ENCODE measurements at regions not wholly inside any gene's neighbourhood (a gene's known extent, or its start where the extent isn't known, plus 50 kb on each side); places are given as distances from the start of the nearest gene placed in this dataset.

DNA sequence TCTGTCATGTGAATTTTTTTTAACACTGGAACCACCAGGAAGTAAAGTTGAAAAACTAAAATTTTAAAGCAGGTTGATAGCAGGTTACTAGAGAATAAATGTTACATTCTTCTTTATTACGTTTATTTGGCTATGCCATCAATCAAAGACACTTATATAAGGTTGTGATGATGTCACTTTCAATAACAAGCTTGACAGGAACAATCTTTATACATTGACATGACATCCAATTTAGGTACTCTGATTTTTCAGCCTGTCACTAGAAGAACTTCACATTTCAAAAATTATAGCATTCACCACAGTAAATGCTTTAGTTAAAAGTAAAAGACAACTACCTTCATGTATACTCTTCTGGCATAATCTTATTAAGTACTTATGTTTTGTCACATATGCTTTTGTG is 696.8 kb upstream of the NCAM2 start:
- no peak for DNase-seq

DNA sequence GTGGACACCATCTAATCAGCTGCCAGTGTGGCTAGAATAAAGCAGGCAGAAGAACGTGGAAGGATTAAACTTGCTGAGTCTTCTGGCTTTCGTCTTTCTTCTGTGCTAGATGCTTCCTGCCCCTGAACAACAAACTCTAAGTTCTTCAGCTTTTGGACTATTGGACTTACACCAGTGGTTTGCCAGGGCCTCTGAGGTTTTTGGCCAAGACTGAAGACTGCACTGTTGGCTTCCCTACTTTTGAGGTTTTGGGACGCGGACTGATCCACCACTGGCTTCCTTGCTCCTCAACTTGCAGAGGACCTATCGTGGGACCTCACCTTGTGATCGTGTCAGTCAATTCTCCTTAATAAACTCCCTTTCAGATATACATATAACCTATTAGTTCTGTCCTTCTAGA is 696.1 kb upstream of the NCAM2 start:
- DNase-seq: no peak

DNA sequence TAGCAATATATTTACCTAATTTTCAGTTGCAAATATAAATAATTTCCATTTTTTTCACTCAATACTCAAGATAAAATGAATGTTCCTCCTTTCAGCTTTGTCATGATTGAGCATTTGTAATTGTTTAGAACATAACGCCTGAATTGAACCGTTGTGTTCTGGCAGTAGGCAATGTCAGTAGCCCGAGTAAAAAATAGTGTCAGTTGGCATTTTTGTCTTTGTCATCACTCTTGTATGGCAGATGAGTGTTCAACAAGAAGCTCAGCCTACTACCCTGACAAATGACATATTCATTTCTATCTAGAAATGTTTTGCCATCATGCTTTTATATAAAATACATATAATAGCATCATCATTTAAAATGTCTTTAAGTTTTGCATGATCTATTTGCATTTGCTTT is 691.4 kb upstream of the NCAM2 start:
- DNase-seq: no peak

DNA sequence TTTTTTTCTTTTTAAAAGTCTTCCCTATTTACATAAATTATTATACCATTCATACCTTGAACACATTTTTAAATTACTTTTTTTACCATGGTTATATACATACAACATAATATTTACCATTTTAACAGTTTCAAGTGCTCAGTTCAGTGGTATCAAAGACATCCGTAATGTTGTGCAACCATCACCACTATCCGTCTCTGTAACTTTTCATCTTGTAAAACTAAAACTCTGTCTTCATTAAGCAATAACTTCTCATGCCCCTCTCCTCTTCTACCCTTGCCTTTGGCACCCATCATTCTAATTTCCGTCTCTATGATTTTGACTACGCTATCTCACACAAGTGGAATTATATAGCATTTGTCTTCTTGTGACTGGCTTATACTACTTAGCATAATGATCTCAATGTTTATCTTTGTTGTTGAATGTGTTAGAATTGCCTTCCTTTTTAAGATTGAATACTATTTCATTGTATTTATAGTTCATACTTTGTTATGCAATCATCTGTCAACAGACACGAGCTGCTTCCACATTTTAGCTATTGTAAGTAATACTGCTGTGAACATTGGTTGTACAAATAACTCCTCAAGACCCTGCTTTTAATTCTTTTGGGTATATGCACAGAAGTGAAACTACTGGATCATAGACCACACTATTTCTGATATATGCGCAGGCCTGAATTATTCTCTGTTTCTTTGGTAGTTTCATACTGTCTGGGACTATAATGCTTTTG is 689.5 kb upstream of the NCAM2 start:
- no peak for DNase-seq

DNA sequence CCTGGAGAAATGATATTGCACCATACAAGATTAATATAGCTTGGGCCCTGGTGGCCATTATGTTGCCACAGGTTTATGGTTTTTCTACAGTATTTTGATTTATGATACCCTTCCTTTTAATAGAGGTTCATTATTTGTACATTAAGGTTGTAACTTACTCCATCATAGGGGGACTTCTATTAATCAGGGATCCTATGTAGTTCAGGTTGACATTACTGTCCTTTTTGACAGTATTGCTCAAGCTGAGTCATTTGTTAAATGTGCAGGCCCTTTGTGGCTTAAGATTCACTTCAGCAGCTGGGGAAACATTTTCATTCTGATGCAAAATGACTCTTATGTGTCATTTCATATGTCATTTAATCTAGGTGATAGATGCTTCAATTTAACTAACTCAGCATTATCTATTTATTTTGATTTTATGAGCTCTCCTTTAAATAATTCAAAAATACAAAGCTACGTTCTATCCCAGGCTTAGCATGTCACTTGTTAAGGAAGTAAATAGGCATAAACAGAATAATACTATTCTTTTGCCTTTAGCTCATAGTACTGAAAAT is 686.9 kb upstream of the NCAM2 start:
- DNase-seq: no peak

DNA sequence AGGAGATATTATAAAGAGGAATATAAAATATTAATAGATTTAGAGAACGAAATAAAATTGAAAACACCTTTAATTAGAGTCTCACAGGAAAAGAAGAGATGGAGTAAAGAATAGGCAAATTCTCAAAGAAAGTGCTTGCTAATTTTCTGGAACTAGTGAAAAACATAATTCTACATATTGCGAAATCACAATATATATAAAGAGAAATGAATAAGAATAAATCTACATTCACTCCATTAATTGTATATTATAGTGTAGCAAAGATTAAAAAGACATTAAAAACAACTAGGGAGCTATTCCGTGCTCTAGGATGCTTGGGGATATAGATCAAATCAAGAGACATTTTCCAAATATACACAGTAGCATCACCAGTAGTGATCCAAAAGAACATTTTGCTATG is 685.2 kb upstream of the NCAM2 start:
- DNase-seq: no peak

DNA sequence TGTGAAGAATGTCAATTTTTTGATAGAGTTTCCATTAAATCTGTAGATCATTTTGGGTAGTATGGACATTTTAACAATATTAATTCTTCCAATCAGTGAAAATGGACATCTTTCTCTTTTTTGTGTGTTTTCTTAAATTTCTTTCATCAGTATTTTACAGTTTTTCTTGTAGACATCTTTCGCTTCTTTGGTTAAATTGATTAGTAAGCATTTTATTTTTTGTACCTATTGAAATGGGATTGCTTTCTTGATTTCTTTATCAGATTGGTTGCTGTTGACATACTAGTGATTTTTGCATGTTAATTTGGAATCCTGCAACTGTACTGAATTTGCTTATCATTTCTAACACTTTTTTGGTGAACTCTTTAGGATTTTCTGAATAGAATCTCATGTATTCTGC is 683.2 kb upstream of the NCAM2 start:
- DNase-seq: no peak

DNA sequence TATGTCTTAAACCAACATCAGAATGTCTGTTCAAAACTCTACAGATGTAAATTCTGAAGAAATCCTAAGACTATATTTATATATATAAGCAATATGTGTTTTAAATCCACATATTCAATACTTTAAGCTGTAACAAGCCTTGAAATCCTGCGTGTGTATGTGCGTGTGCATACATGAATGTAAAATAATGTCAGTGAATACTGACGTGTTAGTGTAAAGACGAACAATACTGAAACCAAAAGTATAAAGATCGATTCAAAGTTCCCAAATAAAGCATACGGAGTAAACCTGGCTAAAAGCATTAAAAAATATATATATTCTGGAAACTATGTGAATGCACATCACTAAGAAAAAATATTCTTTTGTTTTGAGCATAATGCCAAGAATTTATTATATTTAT is 668.6 kb upstream of the NCAM2 start:
- no peak for DNase-seq

DNA sequence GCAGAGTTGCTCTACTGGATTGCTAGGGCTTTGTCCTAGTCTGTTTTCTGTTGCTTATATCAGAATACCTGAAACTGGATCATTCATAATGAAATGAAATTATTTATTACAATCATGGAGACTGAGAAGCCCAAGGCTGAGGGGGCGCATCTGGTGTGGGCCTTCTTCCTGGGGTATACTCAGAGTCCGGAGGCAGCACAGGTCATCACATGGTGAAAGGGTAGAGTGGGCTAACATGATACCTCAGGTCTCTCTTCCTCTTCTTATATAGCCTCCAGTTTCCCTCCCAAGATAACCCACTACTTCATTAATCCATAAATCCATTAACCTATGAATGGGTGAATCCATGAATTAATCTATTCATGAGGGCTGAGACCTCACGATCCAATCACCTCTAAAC is 667.6 kb upstream of the NCAM2 start:
- DNase-seq: no peak

DNA sequence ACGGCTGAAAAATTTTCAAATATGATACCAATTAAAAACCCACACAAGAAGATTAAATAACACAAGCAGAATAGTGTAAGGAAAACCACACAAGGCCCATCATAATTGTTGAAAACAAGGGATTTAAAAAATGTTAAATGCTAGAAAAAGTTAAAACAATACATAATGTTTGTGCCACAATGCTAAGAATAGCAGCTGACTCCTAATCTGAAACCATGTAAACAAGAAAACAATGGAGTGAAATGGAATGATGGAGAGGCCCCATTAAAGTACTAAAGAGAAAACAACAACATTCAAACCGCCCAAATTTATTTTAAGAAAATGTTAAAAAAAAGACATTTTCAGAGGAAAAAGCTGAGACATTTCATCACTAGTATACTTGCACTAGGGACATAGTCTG is 663.6 kb upstream of the NCAM2 start:
- no peak for DNase-seq

DNA sequence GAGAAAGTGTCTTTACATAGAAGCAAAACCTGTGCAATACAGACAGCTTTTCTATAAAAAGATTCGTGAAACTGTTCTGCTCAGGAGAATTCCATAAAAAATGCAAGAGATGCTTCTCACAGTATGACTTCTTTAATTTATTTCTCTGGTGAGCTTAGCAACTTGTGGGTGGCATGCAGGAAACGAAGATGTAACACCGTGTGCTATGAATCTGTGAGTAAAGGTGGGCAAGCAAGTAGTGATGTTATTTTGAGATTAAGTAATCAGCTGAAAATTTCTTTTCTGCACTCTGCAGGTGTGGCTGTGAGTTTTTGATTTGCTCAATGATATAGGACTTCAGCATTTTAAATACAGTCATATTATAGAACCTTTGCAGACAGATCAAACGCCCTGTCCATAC is 656.8 kb upstream of the NCAM2 start:
- no peak for DNase-seq

DNA sequence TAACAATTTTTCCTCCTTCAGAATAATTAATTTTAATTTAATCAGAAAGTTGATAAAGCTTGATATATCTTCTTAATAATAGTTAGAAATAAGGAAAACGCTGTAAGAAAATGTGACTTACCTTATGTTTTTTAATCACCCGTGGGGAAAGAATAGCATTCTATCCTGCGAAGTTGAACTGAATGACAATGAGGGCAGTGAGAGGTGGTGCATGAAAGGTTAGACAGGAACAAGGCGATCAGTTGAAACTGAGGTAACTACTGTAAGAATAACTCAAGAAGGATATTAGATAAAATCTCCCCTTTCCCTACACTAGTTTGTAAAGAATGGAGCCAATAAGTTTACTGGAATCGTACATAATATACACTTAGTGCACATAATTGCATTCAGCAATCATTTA is 655.0 kb upstream of the NCAM2 start:
- DNase-seq: no peak

DNA sequence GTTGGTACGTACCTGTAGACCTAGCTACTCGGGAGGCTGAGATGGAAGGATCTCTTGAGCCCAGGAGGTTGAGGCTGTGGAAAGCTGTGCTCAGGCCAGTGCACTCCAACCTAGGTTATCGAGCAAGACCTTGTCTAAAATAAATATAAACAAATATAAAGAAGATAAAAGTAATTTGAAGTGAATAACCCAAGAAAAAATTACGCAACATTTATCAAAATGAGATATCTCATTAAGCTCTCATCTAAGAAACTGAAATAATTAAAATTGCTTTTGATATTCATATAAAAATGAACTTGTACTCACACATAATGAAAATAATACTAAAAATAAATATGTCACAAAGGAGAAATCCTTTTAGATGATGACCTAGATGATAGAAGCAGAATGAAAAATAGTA is 647.1 kb upstream of the NCAM2 start:
- DNase-seq: no peak

DNA sequence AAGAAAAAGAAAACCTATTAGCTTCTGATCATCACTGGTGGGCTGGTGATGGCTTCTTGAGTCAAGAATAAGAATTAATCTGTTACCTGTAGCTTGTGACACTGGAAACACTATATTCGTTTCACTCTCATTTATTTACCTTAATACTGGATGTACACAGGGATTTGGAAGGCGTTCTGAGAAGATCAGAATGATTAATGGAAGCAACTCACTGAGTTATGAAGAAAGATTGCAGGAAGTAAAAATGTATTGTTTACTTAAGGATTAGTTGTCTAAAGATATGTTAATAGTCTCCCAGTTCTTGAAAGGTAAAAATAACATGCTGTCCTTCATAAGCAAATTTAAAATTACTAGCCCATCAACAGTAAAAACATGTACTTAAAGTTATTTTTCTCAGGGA is 644.9 kb upstream of the NCAM2 start:
- DNase-seq: no peak

DNA sequence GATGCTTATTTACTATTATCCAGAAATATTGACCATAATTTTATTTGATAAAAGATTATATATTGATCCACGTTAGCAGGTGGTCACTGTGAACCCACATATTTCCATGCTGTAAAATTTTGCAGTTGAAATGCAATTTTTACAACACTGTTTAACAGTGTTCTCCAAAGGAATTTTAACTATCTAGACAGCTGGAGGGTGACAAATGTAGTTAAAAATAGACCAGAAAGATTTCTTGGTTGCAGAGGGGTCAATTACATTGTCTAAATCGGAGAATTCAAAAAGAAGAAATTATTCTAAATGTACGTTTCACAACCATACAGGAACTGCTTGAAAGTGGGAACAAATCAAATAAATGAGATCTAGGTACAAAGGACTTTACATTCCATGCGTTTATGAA is 625.2 kb upstream of the NCAM2 start:
- no peak for DNase-seq

DNA sequence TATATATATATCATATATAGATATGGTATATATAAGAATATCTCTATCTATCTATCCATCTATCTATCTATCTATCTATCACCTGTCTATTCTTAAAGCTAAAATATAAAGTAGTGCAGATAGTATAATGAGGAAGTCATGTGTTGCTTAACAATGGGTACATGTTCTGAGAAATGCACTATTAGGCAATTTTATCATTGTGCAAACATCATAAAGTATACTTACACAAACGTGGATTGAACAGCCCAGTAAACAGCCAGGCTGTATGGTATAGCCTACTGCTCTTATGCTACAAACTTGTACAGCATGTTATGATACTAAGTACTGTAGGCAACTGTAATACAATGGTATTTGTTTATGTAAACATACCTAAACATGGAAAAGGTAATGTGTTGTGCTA is 621.0 kb upstream of the NCAM2 start:
- DNase-seq: no peak

DNA sequence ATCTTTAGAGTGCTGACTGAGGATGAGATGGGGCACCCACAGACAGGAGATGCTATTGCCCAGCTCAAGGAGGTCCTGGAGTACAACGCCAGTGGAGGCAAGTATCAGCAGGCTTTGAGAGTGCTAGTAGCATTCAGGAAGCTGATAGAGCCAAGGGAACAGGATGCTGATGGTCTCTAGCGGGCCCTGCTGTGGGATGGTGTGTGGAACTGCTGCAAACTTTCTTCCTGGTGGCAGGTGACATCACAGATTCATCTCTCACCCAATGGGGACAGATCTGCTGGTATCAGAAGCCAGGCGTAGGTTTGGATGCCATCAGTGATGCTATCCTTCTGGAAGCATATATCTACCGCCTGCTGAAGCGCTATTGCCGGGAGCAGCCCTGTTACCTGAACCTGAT is 609.8 kb upstream of the NCAM2 start:
- DNase-seq: no peak

DNA sequence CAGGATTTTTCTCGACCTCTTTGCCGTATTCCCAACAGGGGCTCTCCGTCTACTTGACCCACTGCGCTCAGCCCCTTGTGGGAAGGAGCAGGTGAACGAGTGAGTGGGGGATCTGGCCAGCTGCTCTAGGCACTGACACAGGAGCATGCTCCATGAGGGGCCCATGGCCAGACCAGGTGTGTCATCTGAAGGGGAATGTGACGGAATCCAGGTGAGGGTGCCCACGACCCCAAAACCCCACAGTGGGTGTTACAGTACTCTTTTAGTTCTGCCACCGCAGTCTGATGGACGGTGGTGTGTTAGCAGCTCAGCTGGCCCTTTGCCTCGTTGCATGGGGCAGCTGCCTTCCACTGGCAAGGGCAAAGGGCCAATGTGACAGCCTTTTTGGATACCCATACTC is 601.4 kb upstream of the NCAM2 start:
- DNase-seq: no peak

DNA sequence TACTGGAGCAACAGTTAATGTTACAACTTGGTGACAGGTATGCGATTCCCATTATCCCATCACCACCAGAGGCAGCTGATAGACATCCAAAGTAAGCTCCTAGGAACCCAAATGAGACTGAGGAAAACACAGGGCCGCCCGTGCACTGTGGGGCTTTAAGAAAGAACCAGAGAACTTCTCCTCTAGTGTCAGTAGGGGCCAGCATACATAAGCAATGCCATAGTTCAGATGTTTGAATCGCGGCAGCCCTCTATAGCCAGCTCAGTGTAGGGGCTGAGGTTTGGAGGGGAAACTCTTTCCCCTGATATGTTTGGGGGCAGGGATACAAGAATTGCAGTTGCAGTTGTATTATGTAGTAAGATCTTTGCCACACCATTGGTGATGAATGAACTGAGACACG is 593.3 kb upstream of the NCAM2 start:
- no peak for DNase-seq

DNA sequence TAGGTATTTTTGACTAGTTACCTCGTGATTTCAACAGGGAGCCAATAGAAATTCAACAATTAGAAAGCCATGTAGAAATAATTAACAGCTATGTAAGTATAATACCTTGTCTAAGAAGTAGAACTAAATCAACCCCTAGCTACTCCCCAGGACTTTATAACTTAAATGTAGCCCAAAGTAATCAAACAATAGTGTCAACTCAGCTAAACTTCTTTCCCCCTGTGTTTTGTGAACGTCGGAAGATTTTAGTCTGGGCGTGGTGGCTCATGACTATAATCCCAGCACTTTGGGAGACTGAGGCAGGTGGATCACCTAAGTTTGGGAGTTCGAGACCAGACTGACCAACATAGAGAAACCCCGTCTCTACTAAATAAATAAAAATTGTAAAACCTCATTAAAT is 579.9 kb upstream of the NCAM2 start:
- no peak for DNase-seq

DNA sequence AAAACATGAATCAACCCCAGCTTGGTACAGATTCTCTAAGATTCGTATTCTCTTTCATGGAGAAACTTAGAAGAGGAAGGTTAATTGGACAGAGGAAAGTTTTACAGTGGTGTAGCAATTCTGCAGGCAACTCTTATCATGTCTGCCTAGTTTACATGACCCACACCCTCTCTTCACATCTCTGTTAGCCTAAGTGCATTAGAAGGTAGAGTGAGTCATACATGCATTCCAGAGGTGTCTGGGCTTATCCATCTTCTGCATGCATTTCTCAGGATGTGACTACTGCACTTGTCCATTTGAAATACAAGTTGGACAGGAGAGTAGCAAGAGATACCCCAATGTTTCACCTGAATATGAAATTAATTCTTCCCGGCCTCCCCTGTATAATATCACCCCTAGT is 578.4 kb upstream of the NCAM2 start:
- DNase-seq: no peak

DNA sequence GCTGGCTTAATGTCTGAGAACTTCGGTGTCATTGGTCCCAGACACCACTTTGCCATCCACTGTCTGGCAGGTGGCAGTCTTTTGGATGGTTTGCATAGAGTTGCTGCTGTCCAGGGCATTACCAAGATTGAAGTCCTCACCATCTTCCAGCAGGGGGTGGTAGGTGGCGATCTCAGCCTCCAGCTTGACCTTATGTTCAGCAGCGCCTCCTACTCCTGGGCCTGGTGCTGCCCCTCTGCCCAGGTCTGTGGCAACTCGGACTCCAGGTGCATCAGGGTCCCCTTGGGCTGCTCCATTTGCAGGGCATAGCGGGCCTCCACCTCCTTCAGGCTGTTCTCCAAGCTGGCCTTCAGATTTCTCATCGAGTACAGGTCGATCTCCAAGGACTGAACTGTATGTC is 573.3 kb upstream of the NCAM2 start:
- no peak for DNase-seq

DNA sequence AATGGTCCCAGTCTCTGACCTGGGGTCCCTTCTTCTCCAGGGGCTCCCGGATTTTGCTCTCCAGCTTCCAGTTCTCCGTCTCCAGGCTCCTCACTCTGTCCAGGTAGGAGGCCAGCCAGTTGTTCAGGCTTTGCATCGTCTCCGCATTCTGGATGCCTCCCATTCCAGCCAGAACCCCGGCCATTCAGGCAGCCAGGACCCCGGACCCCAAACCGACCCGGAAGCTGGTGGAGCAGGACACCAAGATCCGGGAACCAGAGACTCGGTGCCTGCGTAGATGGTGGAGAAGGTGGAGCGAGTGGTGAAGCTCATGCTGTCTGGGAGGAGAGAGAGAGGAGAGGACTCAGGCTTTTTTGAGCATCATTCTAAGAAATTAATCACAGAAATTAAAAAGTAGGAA is 572.4 kb upstream of the NCAM2 start:
- DNase-seq: no peak

DNA sequence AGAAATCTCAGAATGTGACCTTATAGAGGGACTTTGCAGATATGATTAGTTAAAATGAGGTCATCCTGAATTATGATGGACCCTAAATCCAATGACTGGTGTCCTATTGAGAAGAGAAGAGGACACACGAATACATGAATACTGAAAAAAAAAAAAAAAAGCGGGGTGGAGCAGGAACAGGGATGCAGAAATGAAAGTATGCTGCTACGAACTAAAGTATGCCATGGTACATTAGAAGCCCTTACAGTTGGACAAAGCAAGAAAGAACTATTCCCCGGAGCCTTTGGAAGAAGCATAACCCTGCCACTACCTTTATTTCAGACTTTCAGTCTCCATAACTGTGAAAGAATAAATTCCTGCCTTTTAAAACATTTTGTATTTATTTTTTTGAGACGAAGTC is 557.9 kb upstream of the NCAM2 start:
- no peak for DNase-seq

DNA sequence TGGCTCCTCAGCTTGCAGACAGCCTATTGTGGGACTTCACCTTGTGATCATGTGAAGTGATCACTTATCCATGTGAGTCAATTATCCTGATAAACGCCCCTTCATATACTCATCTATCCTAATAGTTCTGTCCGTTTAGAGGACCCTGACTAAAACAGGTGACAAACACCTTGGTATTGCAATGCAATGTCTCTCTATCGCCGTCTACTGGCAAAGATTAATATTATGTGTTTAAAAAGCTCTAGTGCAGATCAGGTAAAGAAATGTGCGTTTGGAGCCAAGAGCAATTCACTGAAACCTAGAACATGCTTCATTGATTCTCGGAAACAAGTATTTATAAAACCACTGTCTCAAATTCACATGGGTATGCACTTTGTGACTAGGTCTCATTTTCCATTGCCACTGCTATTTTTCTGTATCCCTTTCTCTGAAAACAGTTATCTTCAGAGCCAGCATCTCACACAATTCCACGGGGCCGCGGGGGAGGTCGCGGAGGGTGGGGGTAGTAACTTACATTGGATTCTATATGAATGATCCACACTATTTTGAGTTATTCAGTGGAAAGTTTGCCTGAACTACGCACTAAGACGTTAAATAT is 554.6 kb upstream of the NCAM2 start:
- DNase-seq: no peak

Data from dermis blood vessel endothelial cell (primary cell).